ENCODE measurements at regions not wholly inside any gene's neighbourhood (a gene's known extent, or its start where the extent isn't known, plus 50 kb on each side); places are given as distances from the start of the nearest gene placed in this dataset.

DNA sequence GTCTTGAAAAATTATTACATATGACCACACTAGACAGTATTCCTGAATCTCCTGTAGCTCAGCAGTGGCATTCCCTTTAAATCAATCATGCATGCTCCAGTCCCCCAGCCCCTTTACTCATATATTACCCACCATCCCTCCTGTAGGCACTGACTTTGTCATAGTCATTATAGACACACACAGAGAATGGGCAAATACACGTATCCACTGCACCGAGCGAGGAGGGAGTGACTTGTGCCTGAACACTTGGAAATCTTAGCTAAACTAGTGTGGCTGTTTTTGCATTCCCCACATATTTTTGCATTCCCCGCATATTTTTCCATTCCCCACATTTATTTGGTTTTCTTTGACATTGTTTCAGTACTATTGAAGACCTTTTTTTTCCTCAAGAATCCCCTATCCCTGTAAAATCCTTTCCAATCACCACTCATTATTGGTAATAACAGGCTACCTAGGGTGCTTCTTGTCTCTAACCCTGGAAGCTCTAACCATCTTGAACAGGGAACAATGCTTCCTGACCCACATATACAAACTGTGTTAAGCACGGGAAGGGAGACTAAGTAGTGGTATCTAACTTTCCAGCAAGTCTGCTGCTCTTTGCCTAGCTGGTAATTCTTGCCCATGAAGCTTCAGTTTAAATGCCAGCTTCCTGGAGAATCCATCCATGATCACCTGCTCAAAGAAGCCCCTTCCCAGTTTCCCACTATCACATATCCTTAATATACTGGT is 534.4 kb upstream of the CAMK1G start:
- TF ChIP-seq RAD21 (conservative IDR thresholded peaks at IDR 0.05), result no peak
- TF ChIP-seq, protein P1, sequence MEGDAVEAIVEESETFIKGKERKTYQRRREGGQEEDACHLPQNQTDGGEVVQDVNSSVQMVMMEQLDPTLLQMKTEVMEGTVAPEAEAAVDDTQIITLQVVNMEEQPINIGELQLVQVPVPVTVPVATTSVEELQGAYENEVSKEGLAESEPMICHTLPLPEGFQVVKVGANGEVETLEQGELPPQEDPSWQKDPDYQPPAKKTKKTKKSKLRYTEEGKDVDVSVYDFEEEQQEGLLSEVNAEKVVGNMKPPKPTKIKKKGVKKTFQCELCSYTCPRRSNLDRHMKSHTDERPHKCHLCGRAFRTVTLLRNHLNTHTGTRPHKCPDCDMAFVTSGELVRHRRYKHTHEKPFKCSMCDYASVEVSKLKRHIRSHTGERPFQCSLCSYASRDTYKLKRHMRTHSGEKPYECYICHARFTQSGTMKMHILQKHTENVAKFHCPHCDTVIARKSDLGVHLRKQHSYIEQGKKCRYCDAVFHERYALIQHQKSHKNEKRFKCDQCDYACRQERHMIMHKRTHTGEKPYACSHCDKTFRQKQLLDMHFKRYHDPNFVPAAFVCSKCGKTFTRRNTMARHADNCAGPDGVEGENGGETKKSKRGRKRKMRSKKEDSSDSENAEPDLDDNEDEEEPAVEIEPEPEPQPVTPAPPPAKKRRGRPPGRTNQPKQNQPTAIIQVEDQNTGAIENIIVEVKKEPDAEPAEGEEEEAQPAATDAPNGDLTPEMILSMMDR (IDR thresholded peaks at IDR 0.05; ENCODE audit: poor library complexity, severe bottlenecking), result no peak
- TF ChIP-seq EP300 (conservative IDR thresholded peaks at IDR 0.05; ENCODE audit: poor library complexity, severe bottlenecking), result no peak
- TF ChIP-seq POLR2AphosphoS5 (IDR thresholded peaks at IDR 0.05), result no peak
- TF ChIP-seq EZH2 (IDR thresholded peaks at IDR 0.05; ENCODE audit: borderline replicate concordance, insufficient read depth, low read length, poor library complexity, severe bottlenecking), result no peak
- no peak for TF ChIP-seq TAF1 (IDR thresholded peaks at IDR 0.05; ENCODE audit: low read depth)
- no peak for TF ChIP-seq MXI1 (conservative IDR thresholded peaks at IDR 0.05; ENCODE audit: poor library complexity, severe bottlenecking)
